C4-2B (cell line): ENCODE measurements at regions not wholly inside any gene's neighbourhood (a gene's known extent, or its start where the extent isn't known, plus 50 kb on each side); places are given as distances from the start of the nearest gene placed in this dataset.

ENCODE experiments used
- CTCF ChIP-seq: fragments of 450-650 bp; conservative IDR thresholded peaks from 2 replicates; pipeline ENCODE4 v1.5.1; 2017; ENCODE audit warnings: mild to moderate bottlenecking
- ZFX ChIP-seq: fragments of 450-650 bp; IDR thresholded peaks from 2 replicates; pipeline ENCODE4 v1.6.1; 2017

GRCh38 chr3:102605153-102605552, 170.3 kb downstream of the ZPLD1 start:
- TF ChIP-seq CTCF (no peak), ZFX (no peak)
